Fibroblast of the conjunctiva (primary cell): ENCODE measurements at regions not wholly inside any gene's neighbourhood (a gene's known extent, or its start where the extent isn't known, plus 50 kb on each side); places are given as distances from the start of the nearest gene placed in this dataset.
"Not testable (repeated sequence)": the region's sequence is repeated elsewhere in the genome, so short reads cannot be mapped to it uniquely, and the experiment has no call there.

Experiments used
- DNase-seq: peaks from one replicate; pipeline ENCODE4 v3.0.0-alpha.2; 2010; ENCODE audit warnings: low read depth

GRCh38 chr2:67290451-67291290 lies 106.5 kb upstream of the ETAA1 start:
- DNase-seq, result peak; percentile 70

GRCh38 chr2:67294218-67294617 lies 102.9 kb upstream of the ETAA1 start:
- DNase-seq, result no peak

GRCh38 chr2:67295406-67295805 lies 101.7 kb upstream of the ETAA1 start:
- DNase-seq, result no peak

GRCh38 chr2:67295851-67296250 lies 101.3 kb upstream of the ETAA1 start:
- no peak for DNase-seq

GRCh38 chr2:67304300-67304890 lies 92.7 kb upstream of the ETAA1 start:
- DNase-seq, result no peak

- no peak for DNase-seq
These were observed 87.9 kb upstream of the ETAA1 start for GRCh38 chr2:67309281-67309680.

GRCh38 chr2:67311536-67311935 lies 85.6 kb upstream of the ETAA1 start:
- peak; percentile 17 for DNase-seq

GRCh38 chr2:67312871-67313270 lies 84.3 kb upstream of the ETAA1 start:
- DNase-seq, result no peak

GRCh38 chr2:67313536-67313935 lies 83.6 kb upstream of the ETAA1 start:
- no peak for DNase-seq

- no peak for DNase-seq
These were observed 79.1 kb upstream of the ETAA1 start for GRCh38 chr2:67318031-67318430.

GRCh38 chr2:67318563-67318962 lies 78.6 kb upstream of the ETAA1 start:
- no peak for DNase-seq

- DNase-seq, result no peak
These were observed 78.1 kb upstream of the ETAA1 start for GRCh38 chr2:67318993-67319481.

- DNase-seq, result no peak
These were observed 76.1 kb upstream of the ETAA1 start for GRCh38 chr2:67320861-67321587.

GRCh38 chr2:67321588-67321903 lies 75.6 kb upstream of the ETAA1 start:
- no peak for DNase-seq

GRCh38 chr2:67322353-67323001 lies 74.7 kb upstream of the ETAA1 start:
- DNase-seq, result peak; percentile 14

- no peak for DNase-seq
These were observed 73.7 kb upstream of the ETAA1 start for GRCh38 chr2:67323209-67323991.

GRCh38 chr2:67329513-67329912 lies 67.6 kb upstream of the ETAA1 start:
- DNase-seq, result no peak

GRCh38 chr2:67329951-67330350 lies 67.2 kb upstream of the ETAA1 start:
- no peak for DNase-seq

- not testable (repeated sequence) for DNase-seq
These were observed 65.6 kb upstream of the ETAA1 start for GRCh38 chr2:67331419-67332086.

GRCh38 chr2:67337903-67338302 lies 59.2 kb upstream of the ETAA1 start:
- no peak for DNase-seq

GRCh38 chr2:67338601-67339233 lies 58.4 kb upstream of the ETAA1 start:
- no peak for DNase-seq
